ENCODE measurements at regions not wholly inside any gene's neighbourhood (a gene's known extent, or its start where the extent isn't known, plus 50 kb on each side); places are given as distances from the start of the nearest gene placed in this dataset.

- TF ChIP-seq, protein P1, sequence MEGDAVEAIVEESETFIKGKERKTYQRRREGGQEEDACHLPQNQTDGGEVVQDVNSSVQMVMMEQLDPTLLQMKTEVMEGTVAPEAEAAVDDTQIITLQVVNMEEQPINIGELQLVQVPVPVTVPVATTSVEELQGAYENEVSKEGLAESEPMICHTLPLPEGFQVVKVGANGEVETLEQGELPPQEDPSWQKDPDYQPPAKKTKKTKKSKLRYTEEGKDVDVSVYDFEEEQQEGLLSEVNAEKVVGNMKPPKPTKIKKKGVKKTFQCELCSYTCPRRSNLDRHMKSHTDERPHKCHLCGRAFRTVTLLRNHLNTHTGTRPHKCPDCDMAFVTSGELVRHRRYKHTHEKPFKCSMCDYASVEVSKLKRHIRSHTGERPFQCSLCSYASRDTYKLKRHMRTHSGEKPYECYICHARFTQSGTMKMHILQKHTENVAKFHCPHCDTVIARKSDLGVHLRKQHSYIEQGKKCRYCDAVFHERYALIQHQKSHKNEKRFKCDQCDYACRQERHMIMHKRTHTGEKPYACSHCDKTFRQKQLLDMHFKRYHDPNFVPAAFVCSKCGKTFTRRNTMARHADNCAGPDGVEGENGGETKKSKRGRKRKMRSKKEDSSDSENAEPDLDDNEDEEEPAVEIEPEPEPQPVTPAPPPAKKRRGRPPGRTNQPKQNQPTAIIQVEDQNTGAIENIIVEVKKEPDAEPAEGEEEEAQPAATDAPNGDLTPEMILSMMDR (IDR thresholded peaks at IDR 0.05) = no peak
- TF ChIP-seq POLR2AphosphoS5 (IDR thresholded peaks at IDR 0.05; ENCODE audit: low read depth, low read length) = no peak
- no peak for TF ChIP-seq FOXM1 (IDR thresholded peaks at IDR 0.05; ENCODE audit: low read depth)
- TF ChIP-seq RFX5 (IDR thresholded peaks at IDR 0.05; ENCODE audit: low read length) = no peak
- TF ChIP-seq EZH2phosphoT487 (IDR thresholded peaks at IDR 0.05; ENCODE audit: borderline replicate concordance, low read depth) = no peak
- TF ChIP-seq GABPA (IDR thresholded peaks at IDR 0.05; ENCODE audit: low read depth) = no peak
- TF ChIP-seq, protein P2, sequence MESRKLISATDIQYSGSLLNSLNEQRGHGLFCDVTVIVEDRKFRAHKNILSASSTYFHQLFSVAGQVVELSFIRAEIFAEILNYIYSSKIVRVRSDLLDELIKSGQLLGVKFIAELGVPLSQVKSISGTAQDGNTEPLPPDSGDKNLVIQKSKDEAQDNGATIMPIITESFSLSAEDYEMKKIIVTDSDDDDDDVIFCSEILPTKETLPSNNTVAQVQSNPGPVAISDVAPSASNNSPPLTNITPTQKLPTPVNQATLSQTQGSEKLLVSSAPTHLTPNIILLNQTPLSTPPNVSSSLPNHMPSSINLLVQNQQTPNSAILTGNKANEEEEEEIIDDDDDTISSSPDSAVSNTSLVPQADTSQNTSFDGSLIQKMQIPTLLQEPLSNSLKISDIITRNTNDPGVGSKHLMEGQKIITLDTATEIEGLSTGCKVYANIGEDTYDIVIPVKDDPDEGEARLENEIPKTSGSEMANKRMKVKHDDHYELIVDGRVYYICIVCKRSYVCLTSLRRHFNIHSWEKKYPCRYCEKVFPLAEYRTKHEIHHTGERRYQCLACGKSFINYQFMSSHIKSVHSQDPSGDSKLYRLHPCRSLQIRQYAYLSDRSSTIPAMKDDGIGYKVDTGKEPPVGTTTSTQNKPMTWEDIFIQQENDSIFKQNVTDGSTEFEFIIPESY (IDR thresholded peaks at IDR 0.05; ENCODE audit: borderline replicate concordance, low read depth) = no peak
- TF ChIP-seq RAD21 (IDR thresholded peaks at IDR 0.05; ENCODE audit: low read length) = no peak
- TF ChIP-seq MXI1 (IDR thresholded peaks at IDR 0.05; ENCODE audit: low read depth, low read length) = no peak
Observed at GRCh38 chr13:22967669-22968068, 213.1 kb upstream of the SGCG start.

Data from SK-N-SH (cell line).